Astrocyte (in vitro differentiated cells and primary cell): ENCODE measurements at regions not wholly inside any gene's neighbourhood (a gene's known extent, or its start where the extent isn't known, plus 50 kb on each side); places are given as distances from the start of the nearest gene placed in this dataset.

Experiments used
- EZH2 ChIP-seq: IDR thresholded peaks from 2 replicates; pipeline ENCODE4 v1.6.1; 2012; ENCODE audit warnings: mild to moderate bottlenecking, low read length, inconsistent platforms; ENCODE audit not compliant: insufficient read depth
- TF ChIP-seq, protein P1 (sequence below): IDR thresholded peaks from 2 replicates; pipeline ENCODE4 v1.5.1; 2011; ENCODE audit warnings: low read depth, mild to moderate bottlenecking, inconsistent platforms, low read length, moderate library complexity; ENCODE audit not compliant: insufficient read depth

DNA sequence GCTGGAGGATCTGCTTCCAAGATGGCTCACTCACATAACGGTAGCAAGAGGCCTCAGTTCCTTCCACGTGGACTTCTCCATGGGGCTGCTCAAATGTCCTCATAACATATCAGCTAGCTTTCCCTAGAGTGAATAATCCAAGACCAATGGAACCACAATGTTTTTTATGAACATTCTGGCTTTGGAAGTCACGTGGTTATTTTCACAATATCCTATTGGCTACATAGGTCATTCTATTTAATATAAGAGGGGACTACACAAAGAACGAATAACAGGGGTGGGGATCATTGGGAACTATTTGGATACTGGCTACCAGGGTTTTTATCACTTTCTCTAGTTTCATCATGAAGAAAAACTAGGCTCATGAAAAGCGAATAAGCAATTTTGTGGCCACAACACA lies 81.4 kb downstream of the ZNF622 start:
- TF ChIP-seq, protein P1, sequence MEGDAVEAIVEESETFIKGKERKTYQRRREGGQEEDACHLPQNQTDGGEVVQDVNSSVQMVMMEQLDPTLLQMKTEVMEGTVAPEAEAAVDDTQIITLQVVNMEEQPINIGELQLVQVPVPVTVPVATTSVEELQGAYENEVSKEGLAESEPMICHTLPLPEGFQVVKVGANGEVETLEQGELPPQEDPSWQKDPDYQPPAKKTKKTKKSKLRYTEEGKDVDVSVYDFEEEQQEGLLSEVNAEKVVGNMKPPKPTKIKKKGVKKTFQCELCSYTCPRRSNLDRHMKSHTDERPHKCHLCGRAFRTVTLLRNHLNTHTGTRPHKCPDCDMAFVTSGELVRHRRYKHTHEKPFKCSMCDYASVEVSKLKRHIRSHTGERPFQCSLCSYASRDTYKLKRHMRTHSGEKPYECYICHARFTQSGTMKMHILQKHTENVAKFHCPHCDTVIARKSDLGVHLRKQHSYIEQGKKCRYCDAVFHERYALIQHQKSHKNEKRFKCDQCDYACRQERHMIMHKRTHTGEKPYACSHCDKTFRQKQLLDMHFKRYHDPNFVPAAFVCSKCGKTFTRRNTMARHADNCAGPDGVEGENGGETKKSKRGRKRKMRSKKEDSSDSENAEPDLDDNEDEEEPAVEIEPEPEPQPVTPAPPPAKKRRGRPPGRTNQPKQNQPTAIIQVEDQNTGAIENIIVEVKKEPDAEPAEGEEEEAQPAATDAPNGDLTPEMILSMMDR = no peak
- no peak for TF ChIP-seq EZH2
